ENCODE measurements at regions not wholly inside any gene's neighbourhood (a gene's known extent, or its start where the extent isn't known, plus 50 kb on each side); places are given as distances from the start of the nearest gene placed in this dataset.

DNA sequence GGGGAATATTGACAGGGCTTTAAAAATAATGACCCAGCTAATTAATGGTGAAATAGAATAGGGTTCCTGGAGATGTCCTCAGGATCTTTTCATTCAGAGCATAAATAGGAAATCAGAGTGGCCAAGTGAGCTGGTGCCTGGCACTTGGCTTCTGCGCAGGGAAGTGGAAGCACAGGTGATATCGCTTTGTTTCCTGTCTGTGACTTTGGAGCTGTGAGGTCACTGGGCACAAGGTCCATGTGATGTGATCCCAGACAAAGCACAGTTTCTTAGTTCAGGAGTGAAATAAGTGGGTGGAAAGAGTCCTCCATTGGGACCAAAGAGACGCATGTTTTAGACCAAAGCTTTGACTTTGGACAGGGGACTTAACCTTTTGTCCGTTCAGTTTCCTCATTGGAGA lies 338.3 kb downstream of the CYRIA start:
- no peak for DNase-seq

- DNase-seq = no peak
Observed at GRCh38 chr2:16326711-16327300, 338.8 kb downstream of the CYRIA start.

- DNase-seq = no peak
Observed at GRCh38 chr2:16325976-16326510, 339.6 kb downstream of the CYRIA start.

GRCh38 chr2:16325016-16325975 lies 340.3 kb downstream of the CYRIA start:
- DNase-seq = no peak

DNA sequence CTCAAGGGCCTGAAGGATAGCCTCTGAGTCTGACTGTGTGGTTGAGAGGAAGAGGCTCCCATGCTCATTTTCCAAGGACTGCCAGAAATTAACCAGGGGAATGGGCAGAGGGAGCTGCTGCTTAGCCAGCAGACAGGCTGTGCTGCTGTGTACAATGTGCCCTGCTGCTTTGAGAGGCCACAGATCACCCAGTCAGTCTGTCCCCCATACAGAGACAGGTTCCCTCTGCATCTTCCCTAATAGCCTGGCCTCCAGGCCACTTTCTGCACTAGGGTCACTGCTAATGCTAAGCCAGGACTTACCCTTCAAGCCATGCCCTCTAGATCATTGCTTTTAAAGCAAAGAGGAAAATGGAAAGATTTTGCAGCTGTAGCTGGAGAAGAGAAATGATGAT lies 341.1 kb downstream of the CYRIA start:
- no peak for DNase-seq

GRCh38 chr2:16323551-16324543 lies 341.8 kb downstream of the CYRIA start:
- DNase-seq = no peak

- no peak for DNase-seq
Observed at GRCh38 chr2:16323126-16323520, 342.5 kb downstream of the CYRIA start.

DNA sequence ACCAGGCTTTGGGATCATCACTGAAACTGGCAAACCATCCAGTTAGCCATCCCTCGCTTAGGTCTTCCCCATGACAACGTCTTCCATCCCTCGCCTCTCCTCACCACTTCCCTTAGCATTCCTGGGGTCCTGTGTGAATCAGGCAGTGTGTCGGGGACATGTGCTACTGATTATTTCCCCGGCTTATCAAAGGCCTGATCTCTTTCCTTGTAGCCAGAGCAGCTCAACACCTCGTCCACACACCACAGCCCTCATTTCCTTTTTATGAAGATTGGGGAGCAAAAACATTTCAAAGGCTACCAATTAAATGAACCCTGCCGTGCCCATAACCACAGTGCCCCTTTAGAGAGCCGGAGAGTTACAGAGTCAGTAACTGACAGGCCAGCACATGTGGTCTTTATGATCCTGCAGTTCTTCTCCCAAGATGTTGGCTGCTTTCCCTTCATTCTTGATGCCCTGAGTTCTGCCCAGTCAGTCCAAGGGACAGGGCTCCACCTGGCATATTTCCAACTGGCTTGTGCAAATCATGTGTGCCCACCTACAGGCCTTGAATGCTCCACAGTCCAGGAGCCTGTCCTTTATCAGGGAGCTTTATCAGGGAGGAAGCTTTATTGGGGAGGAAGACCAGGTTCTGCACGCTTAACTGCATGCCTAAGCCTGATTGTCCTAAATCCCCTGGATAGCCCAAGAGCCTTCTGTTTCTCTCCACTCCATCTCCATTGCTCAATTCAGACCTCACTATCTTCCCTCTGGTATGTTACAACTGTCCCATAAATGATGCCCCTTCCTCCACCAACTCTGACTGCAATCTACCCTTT lies 343.1 kb downstream of the CYRIA start:
- no peak for DNase-seq

DNA sequence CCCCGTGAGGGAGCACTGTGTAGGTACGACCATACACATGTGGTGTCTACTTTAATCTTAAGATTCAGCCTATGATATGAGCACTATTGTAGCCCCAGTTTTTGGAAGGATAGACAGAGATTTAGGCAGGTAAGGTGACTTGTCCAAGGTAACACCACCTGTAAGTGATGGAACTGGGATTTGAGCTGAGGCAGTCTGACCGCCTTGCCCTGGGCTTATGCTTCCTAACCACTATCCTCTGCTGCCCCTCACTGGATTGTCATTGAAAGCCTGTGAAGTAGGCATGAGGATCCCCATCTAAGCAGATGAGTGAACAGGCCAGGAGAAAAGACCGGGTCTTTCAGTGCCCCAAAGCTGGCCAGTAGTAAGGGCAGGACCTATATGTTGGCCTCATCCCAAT lies 343.8 kb downstream of the CYRIA start:
- DNase-seq = no peak

DNA sequence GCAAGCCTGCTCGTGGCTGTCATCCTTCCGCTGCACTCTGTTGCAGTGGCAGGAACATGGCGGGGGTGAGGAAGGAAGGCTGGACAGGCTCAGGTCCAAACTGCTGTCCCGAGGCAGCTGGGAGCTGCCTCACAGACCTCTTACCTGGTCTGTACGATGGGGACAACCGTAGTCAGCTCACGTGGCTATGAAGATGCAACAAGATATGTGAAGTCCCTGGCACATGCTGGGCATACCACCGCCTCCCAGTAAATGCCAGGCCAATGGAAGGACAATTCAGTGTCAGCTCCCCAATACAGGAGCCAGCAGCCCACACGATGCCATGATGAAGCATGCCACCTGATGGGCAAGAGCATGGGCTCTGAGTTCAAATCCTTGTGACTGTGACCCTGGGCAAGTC lies 344.4 kb downstream of the CYRIA start:
- DNase-seq = no peak

GRCh38 chr2:16320716-16321115 lies 344.9 kb downstream of the CYRIA start:
- no peak for DNase-seq

DNA sequence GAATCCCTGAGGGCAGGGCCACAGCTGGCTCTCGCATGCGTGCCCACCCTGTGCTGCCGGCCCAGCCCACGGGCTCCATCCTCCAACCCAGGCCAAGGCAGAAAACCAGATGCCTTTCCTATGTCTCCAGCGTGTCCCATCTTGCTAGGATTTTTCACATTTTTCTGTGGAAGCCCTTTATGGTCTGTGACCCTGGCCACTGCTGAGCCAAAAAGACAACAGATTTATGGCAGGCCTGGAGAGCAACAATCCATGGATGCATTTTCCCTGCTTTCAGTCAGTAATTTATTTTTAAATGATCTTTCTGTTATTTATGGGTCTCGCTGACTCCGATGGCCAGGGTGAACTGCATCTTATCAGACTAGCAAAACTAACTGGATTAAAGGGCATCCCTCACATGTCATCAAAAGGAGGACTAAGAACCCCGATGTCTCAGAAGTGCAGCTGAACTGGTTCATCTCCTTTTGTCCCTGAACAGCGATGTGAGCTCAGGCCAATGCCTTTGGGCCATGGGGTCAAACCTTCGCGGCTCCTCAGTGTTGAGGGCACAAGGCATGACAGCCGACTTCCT lies 346.0 kb downstream of the CYRIA start:
- no peak for DNase-seq

- DNase-seq = no peak
Observed at GRCh38 chr2:16318474-16319195, 347.0 kb downstream of the CYRIA start.

- no peak for DNase-seq
Observed at GRCh38 chr2:16318051-16318450, 347.6 kb downstream of the CYRIA start.

- DNase-seq = no peak
Observed at GRCh38 chr2:16317211-16317830, 348.3 kb downstream of the CYRIA start.

DNA sequence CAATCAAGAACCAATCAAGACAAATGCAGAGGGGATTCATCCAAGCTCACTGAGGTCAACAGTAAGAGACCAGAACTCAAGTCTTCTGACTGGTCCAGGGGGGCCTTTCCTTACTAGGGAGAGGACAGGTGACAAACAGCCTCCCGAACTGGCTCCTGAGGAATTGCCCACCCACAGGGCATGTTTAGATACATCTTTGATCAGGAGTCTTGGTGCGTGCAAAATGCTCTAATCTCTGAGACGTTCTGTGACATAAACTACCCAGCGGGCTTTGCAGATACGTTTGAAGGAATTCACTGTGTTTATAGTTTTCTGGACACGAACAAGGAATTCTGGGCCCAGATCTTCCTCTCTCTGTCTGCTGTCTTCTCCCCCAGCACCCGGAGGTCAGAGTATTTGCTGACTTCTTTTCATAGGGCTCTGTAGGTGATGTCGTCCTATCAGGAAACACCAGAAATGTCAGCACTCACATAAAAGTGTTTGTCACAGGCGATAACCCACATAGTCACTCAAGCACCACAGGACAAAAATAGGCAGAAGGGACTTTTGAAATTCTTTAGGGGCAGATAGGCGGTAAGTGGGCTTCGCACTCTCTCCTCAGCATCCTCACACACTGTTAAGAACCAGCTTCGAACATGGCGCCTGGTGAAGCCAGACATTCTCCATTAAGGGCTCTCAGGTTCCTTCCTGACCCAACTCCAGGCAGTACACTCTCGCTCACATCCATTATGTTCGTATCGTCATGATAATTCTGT lies 349.0 kb downstream of the CYRIA start:
- DNase-seq = no peak

- DNase-seq = no peak
Observed at GRCh38 chr2:16315908-16316307, 349.7 kb downstream of the CYRIA start.

DNA sequence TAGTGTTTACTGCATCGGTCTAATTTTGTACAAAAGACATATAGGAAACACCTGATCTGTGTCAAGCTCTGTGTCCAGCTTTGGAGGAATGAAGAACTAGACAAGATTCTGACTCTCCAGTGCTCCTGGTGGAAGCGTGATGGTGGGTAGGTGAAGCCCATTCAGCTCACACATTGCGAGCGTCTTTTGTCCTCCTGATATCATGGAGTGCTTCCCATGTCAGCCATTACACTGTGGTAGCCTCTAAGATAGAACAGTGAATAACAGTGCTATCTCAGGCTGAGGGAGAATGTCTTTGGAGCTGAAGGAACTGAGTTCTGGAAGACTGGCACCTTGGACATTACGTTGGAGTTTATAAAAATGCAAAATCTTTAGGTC lies 350.2 kb downstream of the CYRIA start:
- DNase-seq = no peak

- DNase-seq = no peak
Observed at GRCh38 chr2:16314691-16315457, 350.8 kb downstream of the CYRIA start.
